Thoracic aorta (tissue), 2 donors: ENCODE measurements at regions not wholly inside any gene's neighbourhood (a gene's known extent, or its start where the extent isn't known, plus 50 kb on each side); places are given as distances from the start of the nearest gene placed in this dataset.

Experiments
- ATAC-seq: fragments of 150-250 bp; one replicate; pipeline ENCODE4 v1.8.0; 2017; ENCODE audit warnings: low read depth; ENCODE audit not compliant: insufficient number of reproducible peaks, low FRiP score
- DNase-seq: peaks from one replicate; pipeline ENCODE4 v3.0.0-alpha.2; 2020; ENCODE audit warnings: low spot score
- H3K27ac ChIP-seq, 2 donors: fragments of 200-600 bp; sonication (generic); 1 replicate in 1 of 2; 2 replicates in 1 of 2; pipeline ENCODE4 v1.5.1; 2016; ENCODE audit warnings: mild to moderate bottlenecking in 2 of 2, moderate library complexity in 2 of 2
- H3K27me3 ChIP-seq: fragments of 200-600 bp; sonication (generic); replicated peaks from 2 replicates; pipeline ENCODE4 v1.6.0; 2016; ENCODE audit warnings: mild to moderate bottlenecking; ENCODE audit not compliant: insufficient read depth
- H3K36me3 ChIP-seq: fragments of 200-600 bp; sonication (generic); one replicate; pipeline ENCODE4 v1.5.1; 2016
- H3K4me1 ChIP-seq, 2 donors: fragments of 200-600 bp; sonication (generic); 1 replicate in 1 of 2; 2 replicates in 1 of 2; pipeline versions ENCODE4 v1.5.1 to v1.6.0; 2016; ENCODE audit warnings: low read depth in 2 of 2, mild to moderate bottlenecking in 1 of 2; ENCODE audit not compliant: control insufficient read depth in 1 of 2
- H3K4me3 ChIP-seq: fragments of 200-600 bp; sonication (generic); 2 replicates; pipeline ENCODE4 v1.5.1; 2016; ENCODE audit warnings: mild to moderate bottlenecking
- H3K9me3 ChIP-seq: fragments of 200-600 bp; sonication (generic); 2 replicates; pipeline ENCODE4 v1.5.1; 2016
- TF ChIP-seq, protein P1 (sequence below): fragments of 200-600 bp; sonication (generic); IDR thresholded peaks from one replicate; pipeline ENCODE4 v1.5.1; 2019; ENCODE audit warnings: antibody characterized with exemption

- no peak overlapping the region for H3K27ac ChIP-seq
- H3K27me3 ChIP-seq = no peaks in the 10 kb centered on the region
- TF ChIP-seq, protein P1, sequence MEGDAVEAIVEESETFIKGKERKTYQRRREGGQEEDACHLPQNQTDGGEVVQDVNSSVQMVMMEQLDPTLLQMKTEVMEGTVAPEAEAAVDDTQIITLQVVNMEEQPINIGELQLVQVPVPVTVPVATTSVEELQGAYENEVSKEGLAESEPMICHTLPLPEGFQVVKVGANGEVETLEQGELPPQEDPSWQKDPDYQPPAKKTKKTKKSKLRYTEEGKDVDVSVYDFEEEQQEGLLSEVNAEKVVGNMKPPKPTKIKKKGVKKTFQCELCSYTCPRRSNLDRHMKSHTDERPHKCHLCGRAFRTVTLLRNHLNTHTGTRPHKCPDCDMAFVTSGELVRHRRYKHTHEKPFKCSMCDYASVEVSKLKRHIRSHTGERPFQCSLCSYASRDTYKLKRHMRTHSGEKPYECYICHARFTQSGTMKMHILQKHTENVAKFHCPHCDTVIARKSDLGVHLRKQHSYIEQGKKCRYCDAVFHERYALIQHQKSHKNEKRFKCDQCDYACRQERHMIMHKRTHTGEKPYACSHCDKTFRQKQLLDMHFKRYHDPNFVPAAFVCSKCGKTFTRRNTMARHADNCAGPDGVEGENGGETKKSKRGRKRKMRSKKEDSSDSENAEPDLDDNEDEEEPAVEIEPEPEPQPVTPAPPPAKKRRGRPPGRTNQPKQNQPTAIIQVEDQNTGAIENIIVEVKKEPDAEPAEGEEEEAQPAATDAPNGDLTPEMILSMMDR = no peak
- no peaks in the 10 kb centered on the region for H3K9me3 ChIP-seq
- ATAC-seq (no peak), DNase-seq (no peak)
- H3K4me1 ChIP-seq = no peaks in the 10 kb centered on the region
- H3K4me3 ChIP-seq = no peak overlapping the region
- no peaks in the 10 kb centered on the region for H3K36me3 ChIP-seq
These were observed 370.8 kb upstream of the NT5C1B start for GRCh38 chr2:18959952-18960717.

DNA sequence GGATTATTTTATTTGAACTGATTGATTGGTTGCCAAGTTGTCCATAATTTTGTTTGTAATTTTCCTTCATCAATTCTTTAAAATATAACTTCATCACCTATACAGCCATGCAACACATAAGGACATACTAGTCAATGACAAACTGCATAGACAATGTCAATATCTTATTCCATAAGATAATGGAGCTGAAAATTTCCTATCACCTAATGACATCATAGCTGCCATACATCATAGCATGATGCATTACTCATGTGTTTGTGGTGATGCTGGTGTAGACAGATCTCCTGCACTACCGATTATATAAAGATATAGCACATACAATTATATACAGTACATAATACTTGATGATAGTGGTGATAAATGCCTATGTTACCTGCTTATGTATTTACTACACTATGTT is 369.8 kb upstream of the NT5C1B start:
- no peak overlapping the region for H3K27ac ChIP-seq
- ATAC-seq (no peak), DNase-seq (no peak)
- TF ChIP-seq, protein P1 = no peak
- no peaks in the 10 kb centered on the region for H3K4me1 ChIP-seq
- peaks cover 3% of the 10 kb centered on the region for H3K9me3 ChIP-seq
- H3K27me3 ChIP-seq = no peaks in the 10 kb centered on the region
- H3K4me3 ChIP-seq = no peak overlapping the region
- H3K36me3 ChIP-seq = no peaks in the 10 kb centered on the region

DNA sequence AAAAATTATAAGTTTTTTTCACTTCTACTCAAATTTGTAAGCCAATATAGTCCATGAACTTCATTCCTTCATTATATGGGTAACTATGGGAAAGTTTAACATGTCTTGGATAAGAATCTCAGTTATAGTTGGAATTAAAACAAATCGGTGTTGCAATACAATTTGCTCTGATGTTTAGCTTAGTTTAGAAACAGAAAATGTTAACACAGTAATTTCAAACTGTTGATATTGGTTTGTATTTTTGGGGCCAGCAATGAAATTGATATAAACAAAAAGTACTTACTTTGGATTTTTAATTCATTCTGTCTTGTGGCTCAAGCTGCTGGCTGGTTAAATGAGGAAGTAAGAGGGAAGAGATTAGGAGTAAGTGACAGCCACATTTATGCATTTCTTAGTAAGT is 368.5 kb upstream of the NT5C1B start:
- ATAC-seq (no peak), DNase-seq (no peak)
- no peak overlapping the region for H3K4me3 ChIP-seq
- no peaks in the 10 kb centered on the region for H3K27me3 ChIP-seq
- TF ChIP-seq, protein P1 = no peak
- no peaks in the 10 kb centered on the region for H3K4me1 ChIP-seq
- H3K27ac ChIP-seq = no peak overlapping the region
- peaks cover 3% of the 10 kb centered on the region for H3K9me3 ChIP-seq
- no peaks in the 10 kb centered on the region for H3K36me3 ChIP-seq

DNA sequence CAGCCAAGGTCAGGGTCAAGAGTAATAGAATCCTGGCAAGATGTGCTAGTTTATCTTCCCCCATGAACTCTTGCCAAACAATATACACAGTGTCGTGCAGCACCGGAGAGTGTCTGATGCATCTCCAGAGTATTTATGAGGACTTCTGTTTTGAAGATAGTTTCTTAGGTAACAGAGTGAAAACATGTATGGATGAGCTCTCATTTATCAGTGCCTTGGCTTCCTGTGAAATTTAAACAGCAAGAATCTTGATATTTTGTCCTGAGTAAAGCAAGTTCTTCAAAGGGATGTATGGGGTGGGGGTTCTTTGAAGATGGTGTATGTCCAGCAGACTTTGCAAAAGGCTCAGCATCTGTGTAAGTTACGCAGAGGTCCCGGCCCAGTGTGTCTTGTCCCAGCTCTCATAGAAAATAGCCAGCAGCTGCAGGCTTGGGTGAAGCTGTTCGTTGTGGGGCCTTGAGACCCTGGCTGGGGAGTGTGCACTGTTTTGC is 361.0 kb upstream of the NT5C1B start:
- Histone ChIP-seq H3K4me1 (no peaks in the 10 kb centered on the region), H3K9me3 (peaks cover 3% of the 10 kb centered on the region), H3K27ac (no peak overlapping the region), H3K27me3 (no peaks in the 10 kb centered on the region), H3K36me3 (no peaks in the 10 kb centered on the region), H3K4me3 (no peak overlapping the region)
- TF ChIP-seq, protein P1 = no peak
- ATAC-seq (no peak), DNase-seq (no peak)

GRCh38 chr2:18949871-18950270 is 360.5 kb upstream of the NT5C1B start:
- Histone ChIP-seq H3K9me3 (peaks cover 1% of the 10 kb centered on the region), H3K27me3 (no peaks in the 10 kb centered on the region)
- no peak for ATAC-seq

More at GRCh38 chr2:18949871-18950270, 360.5 kb upstream of the NT5C1B start:
- H3K36me3 ChIP-seq = no peaks in the 10 kb centered on the region
- no peak overlapping the region for H3K27ac ChIP-seq
- H3K4me3 ChIP-seq = no peak overlapping the region
- TF ChIP-seq, protein P1 = no peak
- no peak for DNase-seq
- no peaks in the 10 kb centered on the region for H3K4me1 ChIP-seq
